GM19467 (cell line): ENCODE measurements at regions not wholly inside any gene's neighbourhood (a gene's known extent, or its start where the extent isn't known, plus 50 kb on each side); places are given as distances from the start of the nearest gene placed in this dataset.
"Not testable (repeated sequence)": the region's sequence is repeated elsewhere in the genome, so short reads cannot be mapped to it uniquely, and the experiment has no call there.

Experiments
- ATAC-seq: cut with Tn5 transposase; IDR thresholded peaks from one replicate; pipeline ENCODE4 v1.9.1; 2021; ENCODE audit warnings: mild to moderate bottlenecking, moderate library complexity; ENCODE audit not compliant: unreplicated experiment

- ATAC-seq, result no peak
Measured at GRCh38 chr5:92548346-92548745, 1032.7 kb downstream of the NR2F1-AS1 start.

DNA sequence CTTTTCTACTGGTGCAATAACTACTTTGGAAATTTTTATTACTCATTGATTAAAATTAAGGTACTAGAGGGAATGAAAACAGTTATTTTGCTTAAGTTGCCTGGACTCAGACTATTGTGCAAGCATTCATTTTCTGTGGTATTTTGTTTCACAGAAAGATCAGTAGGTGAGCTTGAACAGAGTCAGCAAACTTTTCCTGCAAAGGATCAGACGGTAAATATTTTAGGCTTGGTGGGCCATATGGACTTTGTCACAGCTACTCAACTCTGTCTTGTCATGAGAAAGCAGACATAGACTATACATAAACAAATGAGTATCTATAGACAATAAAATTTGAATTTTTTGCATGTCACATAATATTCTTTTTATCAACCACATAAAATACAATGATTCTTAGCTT lies 1036.4 kb downstream of the NR2F1-AS1 start:
- ATAC-seq, result no peak

- ATAC-seq, result no peak
Measured at GRCh38 chr5:92544036-92544435, 1037.0 kb downstream of the NR2F1-AS1 start.

DNA sequence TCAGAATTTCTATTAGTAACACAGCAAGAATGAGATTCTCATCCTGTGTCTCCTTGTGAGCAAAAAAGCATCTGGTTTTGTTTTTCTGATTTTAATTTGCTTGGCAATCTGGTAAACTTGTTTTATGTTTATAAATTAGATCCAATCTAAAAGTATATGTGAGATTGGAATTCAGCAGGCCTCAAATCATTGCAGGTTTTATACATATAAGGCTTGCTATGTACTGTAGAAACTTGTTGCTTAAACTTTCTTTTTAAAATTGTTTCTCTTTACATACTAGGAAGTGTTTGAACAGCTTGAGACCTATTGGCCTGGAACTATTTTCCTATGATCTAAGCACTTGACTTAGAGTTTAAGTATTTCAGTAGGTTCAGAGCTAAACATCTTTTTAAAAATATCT lies 1037.8 kb downstream of the NR2F1-AS1 start:
- ATAC-seq, result no peak

DNA sequence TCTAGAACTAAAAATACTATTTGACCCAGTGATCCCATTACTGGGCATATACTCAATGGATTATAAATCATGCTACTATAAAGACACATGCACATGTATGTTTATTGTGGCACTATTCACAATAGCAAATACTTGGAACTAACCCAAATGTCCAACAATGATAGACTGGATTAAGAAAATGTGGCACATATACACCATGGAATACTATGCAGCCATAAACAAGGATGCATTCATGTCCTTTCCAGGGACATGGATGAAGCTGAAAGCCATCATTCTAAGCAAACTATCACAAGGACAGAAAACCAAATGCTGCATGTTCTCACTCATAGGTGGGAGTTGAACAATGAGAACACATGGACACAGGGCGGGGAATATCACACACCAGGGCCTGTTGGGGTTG lies 1039.0 kb downstream of the NR2F1-AS1 start:
- ATAC-seq, result not testable (repeated sequence)

- no peak for ATAC-seq
Measured at GRCh38 chr5:92527311-92528078, 1053.5 kb downstream of the NR2F1-AS1 start.

- ATAC-seq, result no peak
Measured at GRCh38 chr5:92525131-92525530, 1055.9 kb downstream of the NR2F1-AS1 start.

GRCh38 chr5:92519811-92520632 lies 1061.0 kb downstream of the NR2F1-AS1 start:
- no peak for ATAC-seq

DNA sequence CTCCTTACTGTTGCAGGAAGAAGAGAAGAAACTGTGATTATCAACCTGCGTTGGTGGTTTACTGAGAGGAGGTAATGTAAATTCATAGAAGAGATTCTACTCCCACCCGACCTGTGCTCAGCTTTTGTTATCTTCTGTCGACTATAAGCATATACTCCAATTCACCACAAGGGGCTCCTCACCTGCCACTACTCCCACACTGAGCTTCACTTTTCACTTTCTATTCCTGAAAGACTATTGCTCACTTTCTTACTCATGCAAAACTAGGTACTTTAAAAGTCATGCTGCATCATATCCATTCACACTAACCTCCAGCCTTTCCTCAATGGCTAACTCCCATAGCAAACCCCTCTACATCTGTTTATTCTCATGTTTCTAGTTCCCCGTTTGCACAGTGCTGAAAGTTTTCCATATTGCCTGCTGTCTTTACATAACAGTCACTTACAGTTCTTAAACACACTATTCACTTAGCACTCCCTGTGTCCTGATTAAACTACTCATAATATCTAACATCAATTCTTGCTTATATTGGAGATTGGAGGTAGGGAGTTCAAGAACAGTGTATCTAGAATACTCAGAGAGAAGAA lies 1062.6 kb downstream of the NR2F1-AS1 start:
- peak; percentile 98 for ATAC-seq

DNA sequence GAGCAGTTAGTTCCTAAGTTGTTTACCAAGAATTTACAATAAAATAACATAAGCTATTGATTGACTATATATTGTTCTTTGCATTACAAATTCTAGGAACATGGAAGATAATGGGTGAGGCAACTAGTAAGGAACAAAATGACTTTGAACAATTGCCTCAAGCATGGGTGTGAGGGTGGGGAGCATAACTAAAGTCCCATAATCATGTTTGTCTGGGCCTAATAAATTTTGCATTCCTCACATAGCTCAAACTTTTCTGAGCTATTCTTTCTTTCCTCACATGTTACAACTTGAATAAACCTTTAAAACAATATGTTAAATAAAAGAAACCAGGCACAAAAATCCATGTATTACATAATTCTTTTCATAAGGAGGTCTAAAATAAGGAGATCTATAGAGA lies 1066.1 kb downstream of the NR2F1-AS1 start:
- no peak for ATAC-seq

DNA sequence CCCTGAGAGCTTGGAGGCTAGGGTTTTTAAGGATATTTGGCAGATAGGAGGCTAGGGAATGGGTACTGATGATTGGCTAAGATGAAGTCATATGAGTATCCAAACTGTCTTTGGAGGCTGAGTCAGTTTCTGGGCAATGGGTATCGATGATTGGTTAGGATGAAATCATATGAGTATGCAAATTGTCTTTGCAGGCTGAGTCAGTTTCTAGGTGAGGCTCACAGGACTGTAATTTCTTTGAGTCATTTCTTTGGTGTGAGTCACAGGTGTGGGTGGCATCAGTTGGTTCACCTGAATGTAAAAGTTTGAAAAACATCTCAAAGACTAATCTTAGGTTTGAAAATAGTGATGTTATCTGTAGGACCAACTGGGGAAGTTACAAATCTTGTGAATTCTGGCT lies 1068.0 kb downstream of the NR2F1-AS1 start:
- no peak for ATAC-seq

DNA sequence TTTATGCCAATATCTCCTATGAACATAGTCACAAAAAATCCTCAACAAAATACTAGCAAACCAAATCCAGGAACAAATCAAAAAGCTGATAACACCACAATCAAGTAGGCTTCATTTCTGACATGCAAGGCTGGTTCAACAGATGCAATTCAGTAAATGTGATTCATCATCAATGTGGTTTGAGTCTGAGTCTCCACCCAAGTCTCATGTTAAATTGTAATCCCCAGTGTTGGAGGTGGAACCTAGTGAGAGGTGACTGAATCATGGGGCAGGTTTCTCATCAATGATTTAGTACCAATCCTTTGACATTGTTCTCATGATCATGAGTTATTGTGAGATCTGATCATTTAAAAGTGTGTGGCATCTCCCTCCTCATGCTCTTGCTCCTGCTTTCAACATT lies 1072.7 kb downstream of the NR2F1-AS1 start:
- ATAC-seq, result no peak

GRCh38 chr5:92505925-92506324 lies 1075.1 kb downstream of the NR2F1-AS1 start:
- no peak for ATAC-seq

- ATAC-seq, result no peak
Measured at GRCh38 chr5:92505145-92505544, 1075.9 kb downstream of the NR2F1-AS1 start.

DNA sequence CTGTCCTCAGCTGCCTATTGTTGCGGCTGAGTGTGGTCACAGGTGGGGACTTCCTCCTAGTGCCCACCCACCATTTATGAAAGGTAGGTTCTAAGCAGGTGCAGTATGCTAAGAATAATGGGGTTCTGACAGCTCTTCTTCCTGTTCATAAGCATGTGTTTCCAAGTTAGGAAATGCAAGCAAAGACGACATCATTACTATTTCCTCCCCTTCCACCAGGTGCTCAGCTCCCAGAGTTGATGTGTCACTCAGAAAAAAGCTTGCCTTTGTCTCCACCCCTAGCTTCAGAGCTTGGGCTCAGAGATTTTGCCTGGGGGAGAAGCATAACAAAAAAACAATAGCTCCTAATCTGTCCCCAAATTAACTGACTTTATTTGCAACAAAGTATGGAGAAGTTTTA lies 1076.7 kb downstream of the NR2F1-AS1 start:
- no peak for ATAC-seq

DNA sequence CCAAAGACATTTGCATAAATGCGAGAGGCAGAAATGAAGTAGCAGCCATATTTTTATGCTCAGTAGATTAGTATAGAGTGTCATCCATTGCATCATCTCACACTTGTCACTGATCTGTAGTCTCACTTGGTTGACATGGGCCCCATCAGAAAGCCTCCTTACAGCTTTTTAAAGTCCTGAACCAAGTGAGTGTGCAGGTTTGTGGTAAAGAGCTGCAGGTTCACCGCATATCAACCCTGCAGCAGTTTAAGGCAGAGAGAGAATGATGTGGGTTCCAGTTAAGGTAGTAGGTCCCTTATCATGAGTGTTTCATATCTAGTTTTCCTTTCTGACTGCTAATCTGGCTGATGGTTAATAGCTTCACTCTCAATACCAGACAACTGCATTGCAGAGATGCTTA lies 1080.3 kb downstream of the NR2F1-AS1 start:
- ATAC-seq, result no peak

DNA sequence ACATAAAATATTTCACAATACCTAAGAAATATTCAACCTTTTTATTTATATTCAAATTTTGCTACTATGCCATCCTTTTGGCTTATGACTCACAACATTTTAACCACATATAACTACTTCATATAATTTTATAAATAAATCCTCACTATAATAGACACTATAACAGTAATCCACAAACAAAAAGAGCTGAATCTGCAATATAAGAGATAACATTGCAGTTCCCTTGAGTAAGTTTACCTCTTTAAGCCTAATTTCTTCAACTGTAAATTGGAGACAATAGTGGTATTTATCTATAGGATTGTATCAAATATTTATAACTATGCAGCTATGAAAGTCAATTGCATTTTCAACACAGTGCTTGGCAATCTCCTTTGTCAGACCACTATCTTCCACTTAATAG lies 1084.5 kb downstream of the NR2F1-AS1 start:
- ATAC-seq, result no peak

GRCh38 chr5:92494508-92494907 lies 1086.5 kb downstream of the NR2F1-AS1 start:
- ATAC-seq, result no peak

DNA sequence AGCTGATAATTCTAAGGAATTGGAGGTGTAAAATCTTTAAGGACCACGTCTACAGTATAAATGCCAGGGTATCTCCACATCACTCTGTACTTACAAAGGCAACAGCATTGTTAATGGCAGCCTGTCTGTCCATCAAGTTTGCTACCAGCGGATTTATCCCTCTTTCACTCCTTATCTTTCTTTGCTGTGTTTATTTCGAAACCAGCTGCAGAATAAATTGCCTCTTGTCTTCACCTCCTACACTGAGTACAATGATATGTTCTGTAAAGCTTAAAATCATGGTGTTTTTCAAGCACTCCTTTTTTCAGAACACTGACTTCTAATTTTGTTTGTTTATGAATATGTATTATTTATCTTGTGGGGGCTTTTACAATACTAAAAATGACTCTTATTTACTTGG lies 1088.1 kb downstream of the NR2F1-AS1 start:
- no peak for ATAC-seq

GRCh38 chr5:92484484-92484883 lies 1096.5 kb downstream of the NR2F1-AS1 start:
- ATAC-seq, result no peak

DNA sequence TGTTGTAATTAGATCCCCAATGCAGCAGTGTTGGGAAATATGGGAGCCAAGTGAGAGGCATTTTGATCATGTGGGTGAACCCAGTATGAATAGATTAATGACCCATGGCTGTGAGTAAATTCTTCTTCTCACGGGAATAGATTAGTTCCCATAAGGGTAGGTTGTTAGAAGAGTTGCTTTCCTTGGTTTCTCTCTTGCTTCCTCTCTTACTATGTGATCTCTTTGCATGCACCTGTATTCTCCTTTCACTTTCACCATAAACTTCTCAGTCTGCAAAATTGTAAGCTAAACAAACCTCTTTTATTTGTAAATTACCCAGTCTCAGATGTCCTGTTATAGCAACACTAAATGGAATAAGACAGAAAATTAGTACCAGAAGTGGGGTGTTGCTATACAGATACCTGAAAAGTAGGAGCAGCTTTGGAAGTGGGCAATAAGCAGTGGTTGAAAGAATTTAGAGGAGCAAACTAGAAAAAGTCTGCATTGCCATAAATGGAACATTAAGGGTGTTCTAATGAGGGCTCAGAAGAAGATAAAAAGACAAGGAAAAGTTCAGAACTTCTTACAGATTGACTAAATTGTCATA lies 1090.0 kb upstream of the ARRDC3 start:
- no peak for ATAC-seq
